GM19239 (cell line): ENCODE measurements at regions not wholly inside any gene's neighbourhood (a gene's known extent, or its start where the extent isn't known, plus 50 kb on each side); places are given as distances from the start of the nearest gene placed in this dataset.
"Not testable (repeated sequence)": the region's sequence is repeated elsewhere in the genome, so short reads cannot be mapped to it uniquely, and the experiment has no call there.

ENCODE experiments used
- DNase-seq: peaks from one replicate; pipeline ENCODE4 v3.0.0; 2011; ENCODE audit warnings: low spot score; ENCODE audit not compliant: insufficient read length
- FAIRE-seq: peaks from 2 replicates; lab custom pipeline; 2011; peaks lifted over from hg19 to GRCh38; lab: Jason Lieb, UNC

DNA sequence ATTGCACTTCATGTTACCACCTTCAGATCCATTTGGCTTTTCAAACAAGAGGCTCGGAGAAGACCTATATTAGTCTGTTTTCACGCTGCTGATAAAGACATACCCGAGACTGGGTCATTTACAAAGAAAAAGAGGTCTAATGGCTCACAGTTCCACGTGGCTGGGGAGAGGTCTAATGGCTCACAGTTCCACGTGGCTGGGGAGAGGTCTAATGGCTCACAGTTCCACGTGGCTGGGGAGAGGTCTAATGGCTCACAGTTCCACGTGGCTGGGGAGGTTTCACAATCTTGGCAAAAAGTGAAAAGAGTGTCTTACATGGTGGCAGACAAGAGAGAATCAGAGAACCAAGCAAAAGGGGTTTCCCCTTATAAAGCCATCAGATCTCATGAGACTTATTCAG is 268.0 kb downstream of the C16orf95 start:
- not testable (repeated sequence) for FAIRE-seq, DNase-seq

DNA sequence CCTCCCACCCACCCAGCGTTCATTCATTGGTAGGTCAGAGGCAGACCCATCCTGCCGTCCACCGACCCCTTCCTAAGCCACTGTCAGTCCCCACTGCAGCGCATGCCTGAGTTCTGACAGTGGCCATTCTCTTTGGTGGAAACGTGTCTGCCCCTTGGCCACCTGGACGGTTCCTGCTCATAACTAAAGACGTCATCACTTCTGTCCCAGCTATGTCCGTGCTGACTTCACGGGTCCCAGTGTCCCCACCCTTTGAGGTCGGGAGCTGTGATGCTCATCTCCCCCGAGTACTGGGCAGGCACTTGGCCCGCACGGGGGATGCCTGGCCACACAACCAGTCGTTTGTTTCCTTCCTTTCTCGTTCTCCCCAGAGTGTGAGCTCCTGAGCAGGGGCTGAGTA is 267.1 kb downstream of the C16orf95 start:
- no peak for FAIRE-seq
- DNase-seq, result no peak

DNA sequence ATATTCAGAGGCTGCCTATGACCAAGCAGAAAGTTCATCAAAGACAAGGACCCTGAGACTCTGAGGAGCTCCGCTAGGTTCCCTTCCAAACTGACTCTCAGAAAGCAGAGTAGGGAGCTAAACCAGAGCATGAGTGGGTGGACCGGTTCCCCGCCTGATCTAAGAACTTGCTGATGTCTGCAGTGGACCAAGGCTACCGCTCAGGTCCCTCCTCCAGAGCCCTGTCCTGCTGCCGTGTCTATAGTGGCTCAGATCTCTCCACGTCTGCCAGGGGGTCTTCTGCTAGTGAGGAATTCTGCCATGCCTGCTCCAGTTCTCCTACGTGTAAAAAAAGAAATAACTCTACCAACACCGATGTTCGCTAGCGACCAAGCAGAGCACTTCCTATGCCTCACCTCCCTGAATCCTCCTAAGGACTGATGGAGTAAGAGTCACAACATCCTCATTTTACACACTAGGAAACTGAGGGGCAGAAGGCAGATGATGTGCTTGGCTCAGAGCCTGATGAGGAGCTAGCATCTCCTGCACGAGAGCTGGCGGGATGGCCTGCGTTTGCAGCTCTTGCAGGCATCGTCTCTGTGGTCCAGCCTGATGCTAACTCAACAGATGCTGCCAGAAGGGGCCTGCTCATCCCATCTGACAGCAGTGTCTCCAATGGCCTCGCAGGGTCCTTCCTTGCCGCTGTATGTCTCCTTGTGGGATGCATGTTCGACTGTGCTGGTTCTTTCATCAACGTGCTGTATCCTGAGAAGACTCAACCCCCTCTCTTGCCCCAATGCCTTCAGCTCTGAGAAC is 265.5 kb downstream of the C16orf95 start:
- no peak for DNase-seq
- FAIRE-seq, result no peak

DNA sequence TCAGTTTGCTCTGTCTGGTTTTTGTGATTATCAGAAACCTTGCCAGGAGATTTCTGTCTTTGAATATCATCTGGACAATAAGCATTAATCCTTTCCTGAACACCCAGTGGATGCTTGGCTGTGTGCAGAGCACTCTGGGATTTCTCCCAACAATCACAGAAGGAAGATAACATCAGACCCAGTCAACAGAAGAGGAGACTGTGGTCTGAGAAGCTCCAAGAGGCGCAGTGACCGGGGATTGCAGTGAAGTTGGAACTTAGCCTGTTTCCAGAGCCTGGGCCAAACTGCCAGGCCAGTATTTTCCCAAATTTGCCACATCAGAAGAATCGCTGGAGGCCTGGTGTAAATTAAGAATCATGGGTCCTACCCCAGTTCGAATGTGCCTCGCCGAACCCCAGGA is 264.7 kb downstream of the C16orf95 start:
- FAIRE-seq, result no peak
- DNase-seq, result no peak

DNA sequence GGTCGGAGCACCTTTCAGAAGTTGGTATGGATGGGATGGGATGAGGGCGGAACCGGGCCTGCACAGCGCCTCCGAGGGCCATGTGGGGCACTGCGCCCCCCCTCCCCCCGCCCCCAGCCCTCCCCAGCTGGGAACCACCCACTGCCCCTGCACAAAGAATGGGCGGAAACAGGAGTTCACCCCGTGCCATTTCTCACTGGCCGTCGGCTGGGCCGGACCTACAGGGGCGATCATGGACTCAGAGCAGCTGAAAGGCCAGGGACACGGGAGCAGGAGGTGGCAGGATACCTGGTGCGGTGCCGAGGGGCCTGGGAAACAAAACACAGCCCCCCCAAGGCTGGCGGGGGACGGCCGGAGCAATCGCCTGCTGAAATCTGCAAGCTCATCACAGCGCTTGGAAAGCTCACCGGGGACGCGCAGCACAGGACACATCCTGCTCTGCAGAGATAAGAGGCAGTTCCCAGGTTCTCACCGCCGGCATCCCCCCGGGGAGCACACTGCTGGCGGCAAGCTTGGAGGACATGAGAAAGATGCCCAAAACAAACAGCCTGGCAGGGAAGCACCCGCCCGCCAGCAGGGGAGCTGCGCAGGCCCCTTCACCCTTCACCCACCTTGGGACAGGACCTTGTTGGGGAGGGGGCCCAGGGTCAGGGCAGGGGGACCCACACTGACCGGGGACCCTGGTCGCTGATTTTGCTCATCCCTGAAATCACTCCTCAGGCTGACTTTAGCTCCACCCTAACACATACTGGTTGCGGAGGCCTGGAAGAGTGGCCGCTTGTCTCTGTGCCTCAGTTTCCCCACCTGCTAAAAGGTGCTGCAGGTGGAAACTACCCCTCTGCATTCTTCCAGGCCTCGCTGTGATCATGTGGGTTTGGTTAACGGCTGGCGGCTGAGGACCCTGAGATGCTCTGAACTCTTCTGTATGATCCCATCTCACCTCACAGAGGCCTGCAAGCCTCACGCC is 263.9 kb downstream of the C16orf95 start:
- FAIRE-seq, result no peak

DNA sequence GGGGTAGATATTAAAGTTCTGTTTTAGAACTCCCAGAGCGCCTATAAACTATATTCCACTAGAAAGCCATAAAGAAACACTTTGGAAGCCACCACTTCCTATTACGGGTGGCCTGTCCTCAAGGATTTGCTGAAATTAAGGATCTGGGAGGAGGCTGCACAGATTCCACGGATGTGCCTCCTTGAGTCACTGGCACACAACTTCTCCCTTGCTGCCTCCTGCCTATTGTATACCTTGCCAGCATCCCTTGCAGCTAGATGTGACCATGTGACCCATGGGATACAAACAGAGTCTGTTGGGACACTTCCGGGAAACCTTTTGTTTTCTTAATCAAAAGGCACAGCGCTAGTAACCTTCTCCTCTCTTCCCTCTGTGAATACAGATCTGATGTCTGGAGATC is 263.0 kb downstream of the C16orf95 start:
- no peak for DNase-seq
- FAIRE-seq, result no peak

More for the DNA sequence above, 263.9 kb downstream of the C16orf95 start:
- no peak for DNase-seq

DNA sequence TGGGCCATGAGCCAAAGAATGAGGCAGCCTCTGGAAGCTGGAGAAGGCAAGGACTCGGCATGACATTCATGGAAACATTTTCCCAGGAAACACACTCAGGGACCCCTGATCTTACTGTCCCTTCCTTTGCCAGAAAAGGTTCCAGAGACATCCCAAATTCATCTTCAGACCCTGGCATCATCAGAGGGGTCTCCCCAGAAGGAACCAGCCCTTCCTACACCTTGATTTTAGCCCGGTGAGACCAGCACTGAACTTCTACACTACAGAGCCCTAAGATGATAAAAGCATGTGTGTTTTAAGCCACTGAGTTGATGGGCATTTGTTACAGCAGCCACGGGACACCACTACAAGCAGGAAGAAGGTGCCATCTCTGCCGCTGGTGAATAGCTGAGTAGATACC is 262.3 kb downstream of the C16orf95 start:
- DNase-seq (no peak), FAIRE-seq (no peak)

DNA sequence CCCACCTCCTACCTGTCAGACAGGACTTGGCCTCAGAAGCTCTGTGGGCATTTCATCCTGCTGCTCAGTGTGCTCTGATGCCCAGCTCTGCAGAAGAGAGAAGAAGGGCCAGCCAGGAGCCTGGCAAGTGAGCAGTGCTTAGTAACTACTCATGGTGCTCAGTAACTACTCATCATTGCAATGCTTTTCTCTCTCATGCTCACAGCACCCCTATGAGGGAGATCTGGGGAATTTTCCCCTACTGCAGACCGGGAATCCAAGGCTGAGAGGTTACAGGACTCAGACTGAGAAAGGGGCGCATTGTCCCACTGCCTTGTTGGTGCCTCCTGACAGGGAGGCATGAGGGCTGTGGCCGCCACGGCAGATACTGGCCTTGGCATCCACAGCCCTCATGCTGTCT is 261.1 kb downstream of the C16orf95 start:
- FAIRE-seq (no peak), DNase-seq (no peak)

DNA sequence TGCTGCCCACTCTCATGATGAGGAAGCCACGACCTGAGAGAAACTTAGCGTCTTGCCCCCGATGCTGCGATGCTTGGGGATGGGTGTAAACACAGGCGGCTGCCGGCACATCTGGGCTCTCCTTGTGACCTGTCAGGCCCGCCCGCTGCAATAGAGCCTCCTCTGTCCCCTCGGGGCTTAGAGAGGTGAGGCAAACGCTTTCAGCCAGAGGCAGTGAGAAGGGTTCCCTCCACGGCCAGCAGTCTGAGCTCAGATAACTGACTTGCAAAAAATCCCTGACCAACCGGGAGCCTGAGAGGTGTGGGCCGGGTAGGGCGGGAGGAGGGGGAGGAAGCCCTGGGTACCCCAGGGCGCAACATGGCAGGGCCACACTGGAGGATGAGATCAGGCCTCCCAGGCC is 260.6 kb downstream of the C16orf95 start:
- no peak for FAIRE-seq

DNA sequence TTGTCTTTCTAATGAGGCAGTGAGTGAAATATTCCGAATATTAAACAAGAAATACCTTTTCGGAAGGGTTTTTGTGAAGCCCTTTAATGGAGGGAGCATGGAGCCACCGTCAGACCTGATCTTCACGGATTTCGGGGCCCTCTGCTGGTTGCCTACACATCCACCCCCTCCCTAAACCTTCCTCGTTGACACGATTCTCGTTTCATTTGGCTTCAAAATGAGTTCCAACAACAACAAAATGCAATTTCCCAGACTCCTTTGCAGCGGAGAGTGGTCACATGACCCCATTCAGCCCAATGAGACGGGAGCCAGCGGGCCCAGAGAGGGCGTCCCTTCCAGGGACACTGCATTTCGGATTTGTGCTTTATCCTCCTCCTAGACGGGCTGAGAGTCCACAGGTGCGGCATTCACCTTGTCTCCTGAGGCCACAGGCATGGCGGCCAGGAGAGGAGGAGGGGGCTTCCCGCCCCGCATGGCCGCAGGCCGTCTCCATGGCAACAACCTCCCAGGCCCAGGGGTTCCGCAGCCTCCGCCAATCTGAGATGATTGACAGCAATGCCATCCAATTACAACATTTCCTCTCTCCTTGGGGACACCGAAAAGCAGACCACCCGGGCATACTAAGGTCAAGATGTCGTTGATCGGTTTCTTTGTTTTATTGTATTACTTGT is 259.8 kb downstream of the C16orf95 start:
- no peak for FAIRE-seq
- DNase-seq, result no peak

More for the DNA sequence above, 260.6 kb downstream of the C16orf95 start:
- DNase-seq, result no peak

DNA sequence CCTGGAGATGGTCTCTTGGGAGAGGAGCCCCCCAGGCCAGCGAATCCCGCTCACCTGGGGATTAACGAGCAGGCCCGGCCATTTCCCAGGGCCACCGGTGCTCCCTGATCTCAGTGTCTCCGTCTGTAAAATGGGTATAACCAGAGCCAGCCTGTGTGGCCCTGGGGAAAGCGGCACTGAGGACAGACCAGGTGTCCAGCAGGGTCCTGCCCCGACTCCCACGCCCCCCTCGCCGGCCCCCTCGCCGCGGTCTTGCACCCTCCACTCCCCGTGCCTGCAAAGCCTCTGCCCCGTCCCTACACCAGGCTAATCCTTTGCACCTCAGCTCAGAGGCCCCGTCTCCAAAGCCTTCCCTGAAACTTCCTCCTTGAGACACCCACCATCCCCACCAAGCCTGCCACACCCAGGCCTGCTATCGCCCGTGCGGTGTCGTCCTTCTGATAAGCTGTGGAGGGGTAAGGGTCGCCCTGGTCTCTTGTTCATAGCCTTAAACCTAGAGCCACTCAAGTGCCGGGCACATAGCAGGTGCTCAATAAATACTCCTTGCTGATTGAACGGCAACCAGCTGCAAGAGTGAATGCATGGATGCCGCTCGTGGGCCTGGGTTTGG is 259.1 kb downstream of the C16orf95 start:
- DNase-seq, result no peak
- FAIRE-seq, result no peak

DNA sequence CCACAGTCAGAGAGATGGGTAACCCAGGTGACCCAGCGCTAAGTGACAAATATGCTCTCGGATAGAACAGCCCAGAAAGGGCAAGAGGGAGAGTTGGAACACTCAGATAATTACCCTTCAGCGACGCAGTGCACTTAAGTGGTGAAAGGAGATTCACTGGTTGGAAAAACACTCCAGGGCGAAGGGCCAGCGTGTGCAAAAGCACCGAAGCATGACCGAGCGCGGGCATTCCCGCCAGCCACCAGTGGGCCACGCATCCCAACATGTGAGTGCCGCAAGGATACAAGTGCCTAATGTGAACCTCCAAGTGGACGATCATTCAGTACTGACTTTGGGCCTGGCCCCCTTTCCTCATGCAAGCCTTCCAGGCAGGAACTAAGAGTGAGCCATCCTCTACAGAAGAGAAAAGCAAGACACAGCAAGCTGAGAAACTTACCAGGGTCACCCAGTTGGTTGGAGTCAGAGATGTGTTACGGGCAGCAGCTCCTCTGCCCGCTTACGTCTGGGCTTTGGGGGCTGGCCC is 258.4 kb downstream of the C16orf95 start:
- no peak for FAIRE-seq
- DNase-seq, result no peak

DNA sequence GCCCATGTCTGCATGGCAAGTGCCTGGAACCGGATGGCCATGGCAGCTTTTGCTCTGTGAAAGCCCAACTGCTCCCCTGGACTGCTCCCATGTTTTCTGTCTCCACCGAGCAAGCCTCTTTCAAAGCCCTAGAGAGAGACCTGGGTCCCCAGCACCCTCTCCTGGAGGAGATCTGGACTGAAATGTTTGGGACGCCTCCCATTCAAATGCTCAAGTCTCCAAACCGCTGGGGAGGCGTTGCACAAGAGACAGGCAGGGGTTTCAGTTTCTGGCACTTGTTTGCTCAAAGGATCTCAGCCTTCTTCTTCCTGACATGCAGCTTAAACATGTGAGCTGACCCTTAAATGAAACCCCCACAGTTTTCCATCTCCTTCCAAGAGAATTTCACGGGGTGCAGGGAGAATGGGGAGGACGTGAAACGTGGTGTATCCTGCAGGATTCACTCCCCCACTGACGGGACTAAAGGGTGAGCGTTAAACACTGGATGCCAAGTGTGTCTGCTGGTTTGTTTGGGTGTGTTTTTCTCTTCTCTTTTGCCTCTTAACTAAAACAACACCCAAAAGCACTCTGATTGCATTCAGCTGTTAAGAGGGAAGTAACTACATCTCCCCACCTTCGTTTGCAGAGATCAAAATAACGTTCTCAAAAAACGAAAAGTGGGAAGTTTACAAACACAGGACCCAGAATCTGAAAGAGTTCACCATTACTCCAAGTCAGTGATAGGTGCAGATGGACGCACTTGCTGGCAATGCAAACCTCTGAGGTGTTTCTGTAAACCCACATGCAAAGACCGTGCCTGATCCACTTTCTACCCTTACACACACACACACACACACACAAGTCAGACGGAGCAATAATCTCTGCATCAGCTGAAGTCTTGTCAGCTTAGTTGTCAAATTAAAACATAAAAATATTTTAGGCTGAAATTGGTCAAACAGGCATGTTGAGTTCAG is 256.9 kb downstream of the C16orf95 start:
- no peak for DNase-seq
- no peak for FAIRE-seq

DNA sequence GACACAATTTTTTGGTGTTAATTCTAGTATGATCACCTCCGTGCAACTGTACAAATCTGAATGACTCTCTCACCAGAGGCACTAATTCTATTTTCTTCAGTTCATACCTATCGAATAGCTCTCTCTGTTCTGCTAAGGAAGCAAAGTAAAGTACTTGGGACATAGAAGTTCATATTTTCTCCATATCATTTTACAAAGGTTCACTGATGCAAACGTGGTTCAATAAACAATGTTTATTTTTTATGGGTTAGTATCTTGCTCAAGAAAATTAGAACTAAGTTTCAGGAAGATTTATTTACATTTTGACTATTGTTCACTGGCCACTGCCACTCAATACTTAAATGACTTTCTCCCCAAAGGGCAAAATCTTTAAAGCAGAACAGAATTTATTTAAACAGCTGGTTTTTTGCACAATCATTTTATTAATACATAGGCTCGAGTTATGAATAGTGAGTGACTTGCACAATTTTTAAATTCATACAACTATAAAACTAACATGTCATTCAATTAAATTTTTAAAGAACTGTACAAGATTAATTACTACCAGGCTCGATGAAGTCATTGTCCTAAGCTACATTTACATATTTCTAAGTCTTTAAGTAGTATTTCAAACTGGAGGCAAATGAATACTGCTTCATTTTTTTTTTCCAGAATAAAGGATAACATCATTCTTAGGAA is 255.8 kb downstream of the C16orf95 start:
- DNase-seq (no peak), FAIRE-seq (no peak)

DNA sequence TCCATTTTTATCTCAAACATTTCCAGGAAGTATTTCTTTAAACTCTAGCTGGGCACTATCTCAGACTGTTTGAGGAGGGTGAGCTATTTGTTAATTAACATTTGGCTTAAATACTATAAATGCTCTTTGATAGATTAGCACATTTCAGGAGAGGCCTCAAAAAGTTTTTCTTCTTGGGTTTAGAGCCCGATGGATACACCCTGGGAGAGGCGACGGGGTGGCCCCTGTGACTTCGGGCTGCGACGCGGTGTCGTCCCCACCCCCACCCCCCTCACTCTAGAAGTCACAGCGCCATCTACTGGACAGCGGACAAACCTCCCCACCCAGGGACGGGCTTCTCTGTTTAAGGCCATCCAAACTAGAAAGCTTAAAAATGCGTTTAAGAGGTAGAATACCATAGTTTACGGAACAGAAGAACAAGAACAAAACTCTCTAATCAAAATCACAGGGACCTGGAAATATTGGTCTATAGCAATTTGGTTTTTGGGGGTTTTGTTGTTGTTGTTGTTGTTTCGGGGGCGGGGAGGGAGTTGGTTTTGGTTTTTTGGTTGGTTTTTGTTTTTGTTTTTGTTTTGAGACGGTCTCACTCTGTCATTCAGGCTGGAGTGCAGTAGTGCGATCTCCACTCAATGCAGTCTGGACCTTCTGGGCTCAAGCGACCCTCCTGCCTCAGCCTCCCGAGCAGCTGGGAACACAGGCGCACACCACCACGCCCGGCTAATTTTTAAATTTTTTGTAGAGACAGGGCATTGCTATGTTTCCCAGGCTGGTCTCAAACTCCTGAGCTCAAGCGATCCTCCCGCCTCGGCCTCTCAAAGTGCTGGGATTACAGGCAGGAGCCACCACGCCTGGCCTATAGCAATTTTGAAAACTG is 254.4 kb downstream of the C16orf95 start:
- peak; percentile 70 for DNase-seq
- no peak for FAIRE-seq

DNA sequence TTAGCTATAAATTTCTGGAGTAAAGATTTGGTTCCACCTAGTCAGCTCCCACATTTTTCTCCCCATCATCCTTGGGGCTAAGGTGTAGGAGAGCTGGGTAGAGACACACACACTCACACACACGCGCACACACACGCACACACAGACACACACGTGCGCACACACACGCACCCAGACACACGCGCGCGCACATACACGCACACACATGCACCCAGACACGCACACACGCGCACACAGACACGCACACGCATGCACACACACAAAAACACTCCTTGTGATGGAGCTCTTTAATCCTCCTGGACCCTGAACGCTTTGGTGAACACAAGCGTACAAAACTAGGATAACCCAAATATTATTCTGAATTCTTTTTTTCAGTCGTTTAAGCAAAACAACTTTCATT is 253.6 kb downstream of the C16orf95 start:
- no peak for FAIRE-seq
- no peak for DNase-seq

DNA sequence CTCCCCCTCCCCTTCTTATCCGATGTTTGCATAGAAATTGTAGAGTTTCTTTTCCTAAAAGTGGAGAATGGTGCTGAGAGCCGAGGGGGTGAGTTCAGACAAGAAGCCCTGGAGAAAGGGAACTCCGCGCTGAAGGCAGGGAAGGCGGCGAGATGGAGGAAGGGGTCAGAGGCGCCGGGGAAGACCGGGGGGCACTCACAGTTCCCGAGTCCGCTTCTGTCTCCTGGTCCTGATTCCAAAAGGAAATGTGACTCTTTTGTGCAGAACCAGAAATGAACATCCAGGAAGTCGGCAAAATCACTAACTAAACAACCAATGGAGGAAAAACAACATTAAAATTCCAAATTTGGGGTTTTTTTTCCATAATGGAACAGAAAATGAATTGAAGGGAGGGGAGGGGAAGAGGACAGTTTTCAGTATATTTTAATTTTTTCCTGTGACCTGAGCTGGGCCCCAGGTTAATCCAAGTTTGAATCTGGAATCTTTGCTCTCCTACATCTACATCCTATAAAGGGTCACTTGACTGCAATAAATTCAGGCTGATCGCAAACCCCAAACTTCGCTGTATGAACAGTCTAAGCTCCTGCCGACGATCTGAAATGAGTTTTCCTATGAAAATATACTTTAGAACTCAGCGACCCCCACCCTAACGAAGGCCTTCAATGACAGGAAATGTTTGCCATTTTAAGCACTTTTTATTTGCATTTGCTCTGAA is 252.3 kb downstream of the C16orf95 start:
- FAIRE-seq (no peak), DNase-seq (no peak)
